H9 (cell line): ENCODE measurements at regions not wholly inside any gene's neighbourhood (a gene's known extent, or its start where the extent isn't known, plus 50 kb on each side); places are given as distances from the start of the nearest gene placed in this dataset.

ENCODE experiments used
- DNase-seq: peaks from one replicate; pipeline ENCODE4 v3.0.0-alpha.2; 2017
- H2AFZ ChIP-seq: one replicate; pipeline ENCODE4 v1.6.1; 2013; ENCODE audit warnings: mild to moderate bottlenecking, low read length, control low read depth, moderate library complexity
- H2AK5ac ChIP-seq: 2 replicates; pipeline ENCODE4 v1.6.1; 2013; ENCODE audit warnings: low read length, control low read depth, mixed read lengths; ENCODE audit not compliant: insufficient read length
- H2BK120ac ChIP-seq: one replicate; pipeline ENCODE4 v1.6.1; 2013; ENCODE audit warnings: low read depth, mild to moderate bottlenecking, low read length, control low read depth, inconsistent platforms; ENCODE audit not compliant: poor library complexity, severe bottlenecking
- H2BK12ac ChIP-seq: 2 replicates; pipeline ENCODE4 v1.6.1; 2013; ENCODE audit warnings: low read length, control low read depth, mixed read lengths, low read depth; ENCODE audit not compliant: insufficient read length
- H2BK15ac ChIP-seq: 2 replicates; pipeline ENCODE4 v1.6.1; 2013; ENCODE audit warnings: low read depth, low read length, control low read depth
- H2BK20ac ChIP-seq: one replicate; pipeline ENCODE4 v1.6.1; 2013; ENCODE audit warnings: low read depth, mild to moderate bottlenecking, low read length, control low read depth, inconsistent platforms; ENCODE audit not compliant: poor library complexity, severe bottlenecking
- H2BK5ac ChIP-seq: 2 replicates; pipeline ENCODE4 v1.6.1; 2013; ENCODE audit warnings: low read length, control low read depth, mixed read lengths; ENCODE audit not compliant: insufficient read length
- H3K14ac ChIP-seq: 2 replicates; pipeline ENCODE4 v1.6.1; 2013; ENCODE audit warnings: low read length, control low read depth; ENCODE audit not compliant: insufficient read depth
- H3K18ac ChIP-seq: 2 replicates; pipeline ENCODE4 v1.6.1; 2013; ENCODE audit warnings: low read depth, mild to moderate bottlenecking, mixed read lengths, low read length, control low read depth; ENCODE audit not compliant: insufficient read length
- H3K23ac ChIP-seq: 2 replicates; pipeline ENCODE4 v1.6.1; 2013; ENCODE audit warnings: low read length, control low read depth, mixed read lengths, low read depth; ENCODE audit not compliant: insufficient read length
- H3K23me2 ChIP-seq: 2 replicates; pipeline ENCODE4 v1.6.1; 2013; ENCODE audit warnings: low read depth, mild to moderate bottlenecking, mixed read lengths, low read length, control low read depth; ENCODE audit not compliant: insufficient read length, poor library complexity, severe bottlenecking
- H3K27ac ChIP-seq: 2 replicates; pipeline ENCODE4 v1.5.1; 2013; ENCODE audit warnings: low read length, control low read depth, mixed read lengths, low read depth; ENCODE audit not compliant: insufficient read length
- H3K27me3 ChIP-seq: 2 replicates; pipeline ENCODE4 v1.6.1; 2013; ENCODE audit warnings: low read length, control low read depth, inconsistent platforms; ENCODE audit not compliant: insufficient read depth
- H3K4ac ChIP-seq: 2 replicates; pipeline ENCODE4 v1.6.1; 2013; ENCODE audit warnings: low read depth, mild to moderate bottlenecking, control low read depth, inconsistent platforms, low read length, moderate library complexity
- H3K4me1 ChIP-seq: 2 replicates; pipeline ENCODE4 v1.6.1; 2013; ENCODE audit warnings: low read length, control low read depth, inconsistent platforms; ENCODE audit not compliant: insufficient read depth
- H3K4me2 ChIP-seq: 2 replicates; pipeline ENCODE4 v1.6.1; 2013; ENCODE audit warnings: low read length, control low read depth, mixed read lengths; ENCODE audit not compliant: insufficient read length, insufficient read depth
- H3K56ac ChIP-seq: 2 replicates; pipeline ENCODE4 v1.6.1; 2013; ENCODE audit warnings: low read depth, mild to moderate bottlenecking, mixed read lengths, low read length, control low read depth; ENCODE audit not compliant: insufficient read length
- H3K79me1 ChIP-seq: 2 replicates; pipeline ENCODE4 v1.6.1; 2013; ENCODE audit warnings: low read depth, mild to moderate bottlenecking, moderate library complexity, low read length, control low read depth, inconsistent platforms; ENCODE audit not compliant: insufficient read depth, poor library complexity, severe bottlenecking
- H3K79me2 ChIP-seq: 2 replicates; pipeline ENCODE4 v1.6.1; 2013; ENCODE audit warnings: low read length, control low read depth, inconsistent platforms; ENCODE audit not compliant: insufficient read depth
- H3K9ac ChIP-seq: 2 replicates; pipeline ENCODE4 v1.6.1; 2013; ENCODE audit warnings: low read length, control low read depth, mixed read lengths; ENCODE audit not compliant: insufficient read length; ENCODE audit errors: extremely low read depth
- H3K9me3 ChIP-seq: one replicate; pipeline ENCODE4 v1.6.1; 2013; ENCODE audit warnings: low read depth, low read length, inconsistent platforms; ENCODE audit not compliant: control insufficient read depth
- H3T11ph ChIP-seq: one replicate; pipeline ENCODE4 v1.6.1; 2013; ENCODE audit warnings: mild to moderate bottlenecking, low read length, control low read depth, inconsistent platforms
- H4K20me1 ChIP-seq: one replicate; pipeline ENCODE4 v1.6.1; 2013; ENCODE audit not compliant: control insufficient read depth, insufficient read length, insufficient read depth
- H4K5ac ChIP-seq: 2 replicates; pipeline ENCODE4 v1.6.1; 2013; ENCODE audit warnings: low read depth, mild to moderate bottlenecking, mixed read lengths, low read length, control low read depth; ENCODE audit not compliant: insufficient read length
- H4K8ac ChIP-seq: replicated peaks from 2 replicates; pipeline ENCODE4 v1.6.1; 2013; ENCODE audit warnings: low read length, control low read depth, mixed read lengths, low read depth; ENCODE audit not compliant: insufficient read length
- H4K91ac ChIP-seq: 2 replicates; pipeline ENCODE4 v1.6.1; 2013; ENCODE audit warnings: low read depth, mild to moderate bottlenecking, moderate library complexity, mixed read lengths, low read length, control low read depth; ENCODE audit not compliant: insufficient read length
- H3K27ac Mint-ChIP-seq, 3 experiments: 2 replicates in 2 of 3; 3 replicates in 1 of 3; pipeline ENCODE4 v1.8.0; 2020 to 2021; ENCODE audit warnings: mixed read lengths in 3 of 3, mild to moderate bottlenecking in 1 of 3, moderate library complexity in 1 of 3
- H3K27me3 Mint-ChIP-seq: 2 replicates; pipeline ENCODE4 v1.8.0; 2021; ENCODE audit warnings: low read depth, mild to moderate bottlenecking, moderate library complexity, mixed read lengths
- H3K36me3 Mint-ChIP-seq, 3 experiments: 2 replicates in 2 of 3; 3 replicates in 1 of 3; pipeline ENCODE4 v1.8.0; 2020 to 2021; ENCODE audit warnings: low read depth in 3 of 3, mixed read lengths in 3 of 3; ENCODE audit not compliant: insufficient read depth in 1 of 3
- H3K4me1 Mint-ChIP-seq, 2 experiments: 2 replicates each; pipeline ENCODE4 v1.8.0; 2020; ENCODE audit warnings: mixed read lengths in 2 of 2
- H3K4me3 Mint-ChIP-seq, 2 experiments: 2 replicates in 1 of 2; 3 replicates in 1 of 2; pipeline ENCODE4 v1.8.0; 2020 to 2021; ENCODE audit warnings: mild to moderate bottlenecking in 2 of 2, mixed read lengths in 2 of 2, moderate library complexity in 1 of 2
- H3K9me3 Mint-ChIP-seq, 2 experiments: 2 replicates in 1 of 2; 3 replicates in 1 of 2; pipeline ENCODE4 v1.8.0; 2020; ENCODE audit warnings: mild to moderate bottlenecking in 2 of 2, mixed read lengths in 2 of 2, moderate library complexity in 1 of 2
- TF ChIP-seq, protein P1 (sequence below): fragments of 200-600 bp; sonication (generic); conservative IDR thresholded peaks from 3 replicates; pipeline ENCODE4 v1.8.0; 2021; ENCODE audit warnings: antibody characterized with exemption, mild to moderate bottlenecking

DNA sequence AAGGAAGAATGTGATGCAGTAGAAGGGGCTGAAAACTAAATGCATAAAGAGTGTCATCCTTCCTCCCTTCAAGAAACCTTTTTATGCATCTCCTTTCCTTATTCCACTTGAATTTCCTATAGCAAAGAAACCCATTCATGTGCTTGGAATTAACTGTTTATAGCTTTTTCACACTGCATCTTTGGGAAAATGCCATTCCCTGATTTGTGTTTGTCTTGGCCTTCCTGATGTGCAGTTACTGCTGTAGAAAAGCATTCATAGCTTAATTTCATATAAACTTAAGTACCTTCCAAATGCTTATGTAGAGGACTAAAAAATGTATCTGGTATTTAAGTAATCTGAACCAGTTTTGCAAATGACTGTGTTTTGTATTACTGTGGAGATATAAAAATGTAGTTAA, 61.8 kb downstream of the SDR9C7 start:
- H3K4me2 ChIP-seq: no peak overlapping the region
- peaks cover 6 to 7% of the 10 kb centered on the region in 2 experiments; a peak in 3 of 4 replicates for H3K4me1 Mint-ChIP-seq
- no peak overlapping the region for H3T11ph ChIP-seq
- no peak overlapping the region for H3K27ac Mint-ChIP-seq
- no peaks in the 10 kb centered on the region for H3K79me2 ChIP-seq
- H3K27ac ChIP-seq: no peak overlapping the region
- no peak overlapping the region for H3K23ac ChIP-seq
- no peak overlapping the region for H2AK5ac ChIP-seq
- H2BK120ac ChIP-seq: no peak overlapping the region
- H3K18ac ChIP-seq: no peak overlapping the region
- H2BK5ac ChIP-seq: no peak overlapping the region
- TF ChIP-seq, protein P1, sequence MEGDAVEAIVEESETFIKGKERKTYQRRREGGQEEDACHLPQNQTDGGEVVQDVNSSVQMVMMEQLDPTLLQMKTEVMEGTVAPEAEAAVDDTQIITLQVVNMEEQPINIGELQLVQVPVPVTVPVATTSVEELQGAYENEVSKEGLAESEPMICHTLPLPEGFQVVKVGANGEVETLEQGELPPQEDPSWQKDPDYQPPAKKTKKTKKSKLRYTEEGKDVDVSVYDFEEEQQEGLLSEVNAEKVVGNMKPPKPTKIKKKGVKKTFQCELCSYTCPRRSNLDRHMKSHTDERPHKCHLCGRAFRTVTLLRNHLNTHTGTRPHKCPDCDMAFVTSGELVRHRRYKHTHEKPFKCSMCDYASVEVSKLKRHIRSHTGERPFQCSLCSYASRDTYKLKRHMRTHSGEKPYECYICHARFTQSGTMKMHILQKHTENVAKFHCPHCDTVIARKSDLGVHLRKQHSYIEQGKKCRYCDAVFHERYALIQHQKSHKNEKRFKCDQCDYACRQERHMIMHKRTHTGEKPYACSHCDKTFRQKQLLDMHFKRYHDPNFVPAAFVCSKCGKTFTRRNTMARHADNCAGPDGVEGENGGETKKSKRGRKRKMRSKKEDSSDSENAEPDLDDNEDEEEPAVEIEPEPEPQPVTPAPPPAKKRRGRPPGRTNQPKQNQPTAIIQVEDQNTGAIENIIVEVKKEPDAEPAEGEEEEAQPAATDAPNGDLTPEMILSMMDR: no peak
- H3K27me3 Mint-ChIP-seq: no peaks in the 10 kb centered on the region; the same call in none of the 2 replicates
- peaks cover 15% of the 10 kb centered on the region for H3K9me3 ChIP-seq
- peaks cover 40 to 48% of the 10 kb centered on the region in 2 experiments for H3K9me3 Mint-ChIP-seq
- H4K20me1 ChIP-seq: no peaks in the 10 kb centered on the region
- DNase-seq: no peak
- no peaks in the 10 kb centered on the region for H3K27me3 ChIP-seq
- H3K4me1 ChIP-seq: no peaks in the 10 kb centered on the region; the same call in 1 of the 2 replicates
- peaks cover 0 to 12% (median 0%) of the 10 kb centered on the region in 3 experiments; a peak in 4 of 7 replicates for H3K36me3 Mint-ChIP-seq
- no peaks in the 10 kb centered on the region for H3K79me1 ChIP-seq
- H4K91ac ChIP-seq: no peak overlapping the region
- no peak overlapping the region for H4K5ac ChIP-seq
- H4K8ac ChIP-seq: no peak overlapping the region
- no peak overlapping the region for H2BK15ac ChIP-seq
- no peak overlapping the region for H2AFZ ChIP-seq
- H2BK12ac ChIP-seq: no peak overlapping the region
- H3K4ac ChIP-seq: no peak overlapping the region
- no peak overlapping the region for H3K9ac ChIP-seq
- no peaks in the 10 kb centered on the region for H3K23me2 ChIP-seq
- no peak overlapping the region for H3K14ac ChIP-seq
- H3K56ac ChIP-seq: no peak overlapping the region
- no peak overlapping the region for H2BK20ac ChIP-seq
- H3K4me3 Mint-ChIP-seq: no peak overlapping the region
